ENCODE measurements at regions not wholly inside any gene's neighbourhood (a gene's known extent, or its start where the extent isn't known, plus 50 kb on each side); places are given as distances from the start of the nearest gene placed in this dataset.

- H3K9me3 ChIP-seq (replicated peaks; ENCODE audit: control insufficient read depth, low read depth, low read length) = no peaks in the 10 kb centered on the region
- no peaks in the 10 kb centered on the region for H3K27me3 ChIP-seq (ENCODE audit: control insufficient read depth, insufficient read depth, low read length)
- H3K4me3 ChIP-seq (ENCODE audit: low read length) = no peak overlapping the region
- WGBS (ENCODE audit: insufficient coverage) = no CpG with 5 or more reads among the region's 1 CpG
- H3K36me3 ChIP-seq (ENCODE audit: control insufficient read depth, insufficient read depth, low read length) = no peaks in the 10 kb centered on the region
- DNase-seq = no peak
- no peaks in the 10 kb centered on the region for H3K4me1 ChIP-seq (ENCODE audit: control insufficient read depth, insufficient read depth, low read length)
- no peak overlapping the region for H3K27ac ChIP-seq (ENCODE audit: low read length)
Measured at GRCh38 chr3:31417486-31417885, 115.2 kb upstream of the STT3B start.

- WGBS (ENCODE audit: insufficient coverage) = no CpG with 5 or more reads among the region's 4 CpGs
- Histone ChIP-seq H3K4me1 (ENCODE audit: control insufficient read depth, insufficient read depth, low read length) (peaks cover 9% of the 10 kb centered on the region), H3K27ac (ENCODE audit: low read length) (no peak overlapping the region), H3K27me3 (ENCODE audit: control insufficient read depth, insufficient read depth, low read length) (no peaks in the 10 kb centered on the region), H3K4me3 (ENCODE audit: low read length) (no peak overlapping the region), H3K9me3 (replicated peaks; ENCODE audit: control insufficient read depth, low read depth, low read length) (no peaks in the 10 kb centered on the region), H3K36me3 (ENCODE audit: control insufficient read depth, insufficient read depth, low read length) (no peaks in the 10 kb centered on the region)
- no peak for DNase-seq
Measured at GRCh38 chr3:31420311-31420710, 112.4 kb upstream of the STT3B start.

- DNase-seq = no peak
- Histone ChIP-seq H3K27me3 (ENCODE audit: control insufficient read depth, insufficient read depth, low read length) (no peaks in the 10 kb centered on the region), H3K4me3 (ENCODE audit: low read length) (no peak overlapping the region), H3K27ac (ENCODE audit: low read length) (no peak overlapping the region), H3K36me3 (ENCODE audit: control insufficient read depth, insufficient read depth, low read length) (no peaks in the 10 kb centered on the region), H3K9me3 (replicated peaks; ENCODE audit: control insufficient read depth, low read depth, low read length) (no peaks in the 10 kb centered on the region), H3K4me1 (ENCODE audit: control insufficient read depth, insufficient read depth, low read length) (peaks cover 9% of the 10 kb centered on the region)
- WGBS (ENCODE audit: insufficient coverage) = no CpG with 5 or more reads among the region's 2 CpGs
Measured at GRCh38 chr3:31421314-31422048, 111.2 kb upstream of the STT3B start.

GRCh38 chr3:31422237-31422636 lies 110.5 kb upstream of the STT3B start:
- peaks cover 9% of the 10 kb centered on the region for H3K4me1 ChIP-seq (ENCODE audit: control insufficient read depth, insufficient read depth, low read length)
- no peaks in the 10 kb centered on the region for H3K36me3 ChIP-seq (ENCODE audit: control insufficient read depth, insufficient read depth, low read length)
- no peak overlapping the region for H3K4me3 ChIP-seq (ENCODE audit: low read length)
- no peak for DNase-seq
- no peaks in the 10 kb centered on the region for H3K27me3 ChIP-seq (ENCODE audit: control insufficient read depth, insufficient read depth, low read length)
- H3K27ac ChIP-seq (ENCODE audit: low read length) = no peak overlapping the region
- H3K9me3 ChIP-seq (replicated peaks; ENCODE audit: control insufficient read depth, low read depth, low read length) = no peaks in the 10 kb centered on the region
- WGBS (ENCODE audit: insufficient coverage) = no CpG with 5 or more reads among the region's 1 CpG

- WGBS (ENCODE audit: insufficient coverage) = no CpG with 5 or more reads among the region's 2 CpGs
- H3K9me3 ChIP-seq (replicated peaks; ENCODE audit: control insufficient read depth, low read depth, low read length) = no peaks in the 10 kb centered on the region
- no peaks in the 10 kb centered on the region for H3K27me3 ChIP-seq (ENCODE audit: control insufficient read depth, insufficient read depth, low read length)
- H3K36me3 ChIP-seq (ENCODE audit: control insufficient read depth, insufficient read depth, low read length) = no peaks in the 10 kb centered on the region
- DNase-seq = peak; percentile 51
- H3K4me3 ChIP-seq (ENCODE audit: low read length) = no peak overlapping the region
- no peak overlapping the region for H3K27ac ChIP-seq (ENCODE audit: low read length)
- peaks cover 9% of the 10 kb centered on the region for H3K4me1 ChIP-seq (ENCODE audit: control insufficient read depth, insufficient read depth, low read length)
Measured at GRCh38 chr3:31423482-31423881, 109.2 kb upstream of the STT3B start.

- Histone ChIP-seq H3K4me3 (ENCODE audit: low read length) (no peak overlapping the region), H3K4me1 (ENCODE audit: control insufficient read depth, insufficient read depth, low read length) (peaks cover 9% of the 10 kb centered on the region), H3K36me3 (ENCODE audit: control insufficient read depth, insufficient read depth, low read length) (no peaks in the 10 kb centered on the region), H3K27ac (ENCODE audit: low read length) (no peak overlapping the region), H3K27me3 (ENCODE audit: control insufficient read depth, insufficient read depth, low read length) (no peaks in the 10 kb centered on the region), H3K9me3 (replicated peaks; ENCODE audit: control insufficient read depth, low read depth, low read length) (no peaks in the 10 kb centered on the region)
- DNase-seq = no peak
Measured at GRCh38 chr3:31425401-31425800, 107.3 kb upstream of the STT3B start.

GRCh38 chr3:31427623-31428022 lies 105.1 kb upstream of the STT3B start:
- Histone ChIP-seq H3K27ac (ENCODE audit: low read length) (no peak overlapping the region), H3K9me3 (replicated peaks; ENCODE audit: control insufficient read depth, low read depth, low read length) (no peaks in the 10 kb centered on the region), H3K4me1 (ENCODE audit: control insufficient read depth, insufficient read depth, low read length) (peaks cover 9% of the 10 kb centered on the region), H3K4me3 (ENCODE audit: low read length) (no peak overlapping the region), H3K27me3 (ENCODE audit: control insufficient read depth, insufficient read depth, low read length) (no peaks in the 10 kb centered on the region), H3K36me3 (ENCODE audit: control insufficient read depth, insufficient read depth, low read length) (no peaks in the 10 kb centered on the region)
- DNase-seq = no peak
- WGBS (ENCODE audit: insufficient coverage) = no CpG with 5 or more reads among the region's 1 CpG

GRCh38 chr3:31431321-31431720 lies 101.4 kb upstream of the STT3B start:
- 14% methylated on average over 2 of the region's 3 CpGs for WGBS (ENCODE audit: insufficient coverage)
- H3K9me3 ChIP-seq (replicated peaks; ENCODE audit: control insufficient read depth, low read depth, low read length) = no peaks in the 10 kb centered on the region
- H3K27ac ChIP-seq (ENCODE audit: low read length) = no peak overlapping the region
- DNase-seq = peak; percentile 65
- no peaks in the 10 kb centered on the region for H3K36me3 ChIP-seq (ENCODE audit: control insufficient read depth, insufficient read depth, low read length)
- H3K27me3 ChIP-seq (ENCODE audit: control insufficient read depth, insufficient read depth, low read length) = no peaks in the 10 kb centered on the region
- H3K4me1 ChIP-seq (ENCODE audit: control insufficient read depth, insufficient read depth, low read length) = no peaks in the 10 kb centered on the region
- no peak overlapping the region for H3K4me3 ChIP-seq (ENCODE audit: low read length)

GRCh38 chr3:31432897-31433678 lies 99.6 kb upstream of the STT3B start:
- Histone ChIP-seq H3K36me3 (ENCODE audit: control insufficient read depth, insufficient read depth, low read length) (no peaks in the 10 kb centered on the region), H3K27ac (ENCODE audit: low read length) (no peak overlapping the region), H3K9me3 (replicated peaks; ENCODE audit: control insufficient read depth, low read depth, low read length) (peaks cover 7% of the 10 kb centered on the region), H3K4me1 (ENCODE audit: control insufficient read depth, insufficient read depth, low read length) (no peaks in the 10 kb centered on the region), H3K4me3 (ENCODE audit: low read length) (no peak overlapping the region), H3K27me3 (ENCODE audit: control insufficient read depth, insufficient read depth, low read length) (no peaks in the 10 kb centered on the region)
- DNase-seq = no peak
- WGBS (ENCODE audit: insufficient coverage) = 68% methylated on average over 4 of the region's 7 CpGs

GRCh38 chr3:31433679-31433992 lies 99.1 kb upstream of the STT3B start:
- Histone ChIP-seq H3K36me3 (ENCODE audit: control insufficient read depth, insufficient read depth, low read length) (no peaks in the 10 kb centered on the region), H3K27ac (ENCODE audit: low read length) (no peak overlapping the region), H3K4me3 (ENCODE audit: low read length) (no peak overlapping the region), H3K27me3 (ENCODE audit: control insufficient read depth, insufficient read depth, low read length) (no peaks in the 10 kb centered on the region), H3K9me3 (replicated peaks; ENCODE audit: control insufficient read depth, low read depth, low read length) (peaks cover 7% of the 10 kb centered on the region), H3K4me1 (ENCODE audit: control insufficient read depth, insufficient read depth, low read length) (no peaks in the 10 kb centered on the region)
- DNase-seq = no peak

Data from muscle of leg (tissue), 3 donors.